ENCODE measurements at regions not wholly inside any gene's neighbourhood (a gene's known extent, or its start where the extent isn't known, plus 50 kb on each side); places are given as distances from the start of the nearest gene placed in this dataset.

GRCh38 chr15:31262143-31262530 is 64.5 kb upstream of the KLF13 start:
- Histone ChIP-seq H3K27ac (replicated peaks) (no peak overlapping the region), H3K9me3 (replicated peaks) (no peaks in the 10 kb centered on the region), H3K27me3 (ENCODE audit: low read depth) (no peaks in the 10 kb centered on the region), H3K4me1 (peaks cover 25% of the 10 kb centered on the region), H3K36me3 (no peaks in the 10 kb centered on the region), H3K4me3 (no peak overlapping the region)
- TF ChIP-seq CTCF (IDR thresholded peaks at IDR 0.05; ENCODE audit: borderline replicate concordance), result no peak
- intact Hi-C loops (cut with micrococcal nuclease), result no loop called here
- DNase-seq, result no peak

- peak; percentile 34 for DNase-seq
- Histone ChIP-seq H3K27me3 (ENCODE audit: low read depth) (no peaks in the 10 kb centered on the region), H3K9me3 (replicated peaks) (no peaks in the 10 kb centered on the region), H3K27ac (replicated peaks) (peak overlapping the region; percentile 58), H3K36me3 (no peaks in the 10 kb centered on the region), H3K4me1 (peaks cover 25% of the 10 kb centered on the region), H3K4me3 (no peak overlapping the region)
- no peak for TF ChIP-seq CTCF (IDR thresholded peaks at IDR 0.05; ENCODE audit: borderline replicate concordance)
- intact Hi-C loops (cut with micrococcal nuclease), result no loop called here
Observed at GRCh38 chr15:31262901-31263671, 63.5 kb upstream of the KLF13 start.

- Histone ChIP-seq H3K4me1 (peaks cover 25% of the 10 kb centered on the region), H3K4me3 (no peak overlapping the region), H3K9me3 (replicated peaks) (no peaks in the 10 kb centered on the region), H3K27ac (replicated peaks) (peak overlapping the region; percentile 58), H3K36me3 (no peaks in the 10 kb centered on the region), H3K27me3 (ENCODE audit: low read depth) (no peaks in the 10 kb centered on the region)
- peak; percentile 78 for DNase-seq
- intact Hi-C loops (cut with micrococcal nuclease), result no loop called here
- no peak for TF ChIP-seq CTCF (IDR thresholded peaks at IDR 0.05; ENCODE audit: borderline replicate concordance)
Observed at GRCh38 chr15:31263751-31264558, 62.7 kb upstream of the KLF13 start.

- H3K4me1 ChIP-seq, result peaks cover 25% of the 10 kb centered on the region
- H3K4me3 ChIP-seq, result no peak overlapping the region
- peak; percentile 1 for DNase-seq
- TF ChIP-seq CTCF (IDR thresholded peaks at IDR 0.05; ENCODE audit: borderline replicate concordance), result no peak
- H3K36me3 ChIP-seq, result no peaks in the 10 kb centered on the region
- intact Hi-C loops (cut with micrococcal nuclease), result no loop called here
- H3K27ac ChIP-seq (replicated peaks), result peak overlapping the region; percentile 58
- H3K27me3 ChIP-seq (ENCODE audit: low read depth), result no peaks in the 10 kb centered on the region
- no peaks in the 10 kb centered on the region for H3K9me3 ChIP-seq (replicated peaks)
Observed at GRCh38 chr15:31264559-31265089, 62.0 kb upstream of the KLF13 start.

GRCh38 chr15:31265090-31265870 is 61.4 kb upstream of the KLF13 start:
- intact Hi-C loops (cut with micrococcal nuclease), result no loop called here
- no peak overlapping the region for H3K4me3 ChIP-seq
- no peak for TF ChIP-seq CTCF (IDR thresholded peaks at IDR 0.05; ENCODE audit: borderline replicate concordance)
- no peaks in the 10 kb centered on the region for H3K27me3 ChIP-seq (ENCODE audit: low read depth)
- H3K36me3 ChIP-seq, result no peaks in the 10 kb centered on the region
- no peak overlapping the region for H3K27ac ChIP-seq (replicated peaks)
- DNase-seq, result peak; percentile 9
- no peaks in the 10 kb centered on the region for H3K9me3 ChIP-seq (replicated peaks)
- peaks cover 25% of the 10 kb centered on the region for H3K4me1 ChIP-seq

All from left ventricle myocardium inferior (tissue), 1 donor.